ENCODE measurements at regions not wholly inside any gene's neighbourhood (a gene's known extent, or its start where the extent isn't known, plus 50 kb on each side); places are given as distances from the start of the nearest gene placed in this dataset.

- no peak for DNase-seq (ENCODE audit: low read depth in 2 of 2)
Observed at GRCh38 chrX:39331082-39331704, 529.9 kb downstream of the MID1IP1 start.

DNA sequence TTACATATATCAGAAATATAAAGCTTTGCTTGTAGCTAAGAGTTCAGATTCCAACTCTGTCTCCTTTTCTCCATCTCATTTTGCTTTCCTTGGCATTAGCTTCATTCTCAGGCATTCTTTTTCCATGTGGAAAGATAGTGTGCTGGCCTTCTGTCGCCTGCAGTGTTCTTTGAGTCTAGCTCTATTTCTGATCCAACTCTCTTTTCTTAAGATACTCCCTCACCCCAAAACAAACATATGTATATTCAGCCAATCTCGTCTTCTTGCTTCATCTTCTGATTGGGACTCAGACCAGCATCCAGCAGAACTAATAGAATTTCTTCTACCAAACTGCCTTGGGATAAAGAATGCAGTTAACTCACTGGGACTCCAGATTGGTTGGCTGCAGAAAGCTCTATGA is 532.2 kb downstream of the MID1IP1 start:
- no peak for DNase-seq (ENCODE audit: low read depth in 2 of 2)

DNA sequence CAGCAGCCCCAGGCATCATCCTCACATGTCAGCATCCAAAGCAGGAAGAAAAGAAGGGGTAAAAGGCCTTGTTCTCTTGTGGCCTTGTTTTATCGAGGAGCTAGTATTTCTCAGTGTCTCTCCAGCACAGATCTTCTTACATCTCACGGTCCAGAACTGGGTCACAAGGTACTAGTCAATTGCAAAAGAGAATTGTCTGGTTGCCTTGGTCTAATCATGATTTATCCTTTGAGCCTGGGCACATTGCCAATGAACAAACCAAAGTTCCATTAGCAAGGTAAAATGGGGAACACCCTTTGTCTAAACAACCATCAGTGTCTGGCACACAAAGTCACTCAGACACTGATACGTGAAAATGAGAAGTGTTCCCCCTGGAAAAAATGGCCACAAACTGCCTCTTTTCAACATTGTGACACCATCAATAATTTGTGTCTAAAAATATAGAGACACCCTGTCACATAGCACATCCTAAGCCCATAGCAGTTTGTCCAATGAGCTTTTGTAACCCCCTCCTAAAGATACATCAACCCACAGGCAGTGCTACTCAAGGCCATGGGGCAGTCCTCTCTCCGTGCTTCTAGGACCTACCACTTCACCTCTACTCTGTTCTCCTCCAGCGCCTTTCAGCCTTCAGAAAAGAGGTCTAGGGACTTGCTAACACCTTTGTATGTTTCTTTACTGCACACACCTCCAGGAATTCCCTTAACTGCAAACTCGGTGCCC is 534.4 kb downstream of the MID1IP1 start:
- DNase-seq (ENCODE audit: low read depth in 2 of 2), result no peak

- DNase-seq (ENCODE audit: low read depth in 2 of 2), result no peak
Observed at GRCh38 chrX:39336671-39337311, 535.5 kb downstream of the MID1IP1 start.

- no peak for DNase-seq (ENCODE audit: low read depth in 2 of 2)
Observed at GRCh38 chrX:39337451-39337850, 536.2 kb downstream of the MID1IP1 start.

DNA sequence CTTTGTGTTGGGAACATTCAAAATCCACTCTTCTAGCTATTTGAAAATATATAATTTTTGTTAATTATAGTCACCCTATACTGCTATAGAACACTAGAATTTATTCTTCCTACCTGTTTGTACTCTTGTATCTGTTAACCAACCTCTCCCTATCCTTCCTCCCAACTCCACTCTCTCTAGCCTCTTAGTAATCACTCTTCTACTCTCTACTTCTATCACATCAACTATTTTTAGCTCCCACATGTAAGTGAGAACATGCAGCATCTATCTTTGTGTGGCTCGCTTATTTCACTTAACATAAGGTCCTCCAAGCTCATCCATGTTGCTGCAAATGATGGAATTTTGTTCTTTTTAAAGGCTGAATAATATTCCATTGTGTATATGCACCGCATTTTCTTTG is 537.3 kb downstream of the MID1IP1 start:
- DNase-seq (ENCODE audit: low read depth in 2 of 2), result no peak

GRCh38 chrX:39356119-39356807 is 555.0 kb downstream of the MID1IP1 start:
- no peak for DNase-seq (ENCODE audit: low read depth in 2 of 2)

GRCh38 chrX:39360101-39360500 is 558.8 kb downstream of the MID1IP1 start:
- DNase-seq (ENCODE audit: low read depth in 2 of 2), result no peak

- no peak for DNase-seq (ENCODE audit: low read depth in 2 of 2)
Observed at GRCh38 chrX:39361736-39362135, 560.5 kb downstream of the MID1IP1 start.

DNA sequence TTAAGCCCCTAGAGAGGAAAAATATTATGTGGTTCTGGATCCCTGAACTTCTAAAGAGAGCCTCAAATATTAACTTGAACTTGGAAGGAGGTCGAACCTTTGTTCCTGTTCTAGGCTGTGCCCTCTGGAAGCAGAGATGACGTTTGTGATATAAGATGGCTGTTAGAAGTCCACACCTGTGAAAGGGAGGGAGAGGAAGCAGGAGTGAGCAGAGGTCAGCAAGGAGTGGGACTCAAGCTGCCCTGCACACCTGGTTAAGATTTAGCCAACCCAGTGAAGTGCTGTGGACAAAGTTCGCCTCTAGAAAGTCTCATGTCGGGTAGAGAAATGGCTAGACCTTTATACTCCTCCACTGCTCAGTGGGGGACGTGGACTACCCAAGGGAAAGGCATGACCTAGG is 566.2 kb downstream of the MID1IP1 start:
- no peak for DNase-seq (ENCODE audit: low read depth in 2 of 2)

GRCh38 chrX:39372115-39372514 is 570.9 kb downstream of the MID1IP1 start:
- DNase-seq (ENCODE audit: low read depth in 2 of 2), result no peak

- no peak for DNase-seq (ENCODE audit: low read depth in 2 of 2)
Observed at GRCh38 chrX:39377157-39377556, 575.9 kb downstream of the MID1IP1 start.

DNA sequence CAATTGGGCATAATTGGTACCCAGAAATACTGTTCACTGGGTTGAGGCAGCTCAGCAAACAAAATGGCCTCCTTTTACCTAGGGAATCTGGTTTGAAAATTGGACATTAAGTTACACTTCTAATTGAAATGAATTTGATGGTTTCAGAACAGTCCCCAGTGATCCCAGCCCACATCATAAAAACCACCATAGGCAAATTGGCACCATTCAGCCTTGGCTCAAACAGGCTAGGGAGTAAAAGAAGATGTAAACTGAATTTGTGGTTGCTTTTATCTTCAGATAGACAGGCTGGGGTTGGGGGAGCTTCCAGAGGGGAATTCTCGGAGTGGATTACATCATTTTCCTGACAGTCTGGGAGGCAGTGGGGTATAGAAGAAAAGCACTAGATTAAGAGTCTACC is 576.5 kb downstream of the MID1IP1 start:
- DNase-seq (ENCODE audit: low read depth in 2 of 2), result no peak

DNA sequence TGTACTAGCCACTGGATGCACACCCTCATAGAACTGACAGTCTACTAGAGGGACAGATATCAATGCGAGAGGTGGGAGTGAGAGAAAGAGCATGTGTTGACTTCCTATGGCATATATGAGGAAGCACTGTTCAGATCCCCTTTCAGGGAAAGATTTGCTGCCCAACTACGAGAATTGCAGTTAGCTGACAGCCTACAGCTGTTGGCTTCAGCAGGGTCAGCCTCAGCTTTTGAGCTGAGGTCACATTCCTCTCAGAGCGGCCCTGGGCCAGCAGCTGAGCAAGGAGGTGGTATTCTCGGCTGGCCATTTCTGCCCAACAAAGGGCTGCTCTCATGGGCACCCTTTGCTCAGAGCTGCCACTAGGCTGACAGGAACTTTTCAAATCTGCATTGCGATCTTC is 580.2 kb downstream of the MID1IP1 start:
- no peak for DNase-seq (ENCODE audit: low read depth in 2 of 2)

DNA sequence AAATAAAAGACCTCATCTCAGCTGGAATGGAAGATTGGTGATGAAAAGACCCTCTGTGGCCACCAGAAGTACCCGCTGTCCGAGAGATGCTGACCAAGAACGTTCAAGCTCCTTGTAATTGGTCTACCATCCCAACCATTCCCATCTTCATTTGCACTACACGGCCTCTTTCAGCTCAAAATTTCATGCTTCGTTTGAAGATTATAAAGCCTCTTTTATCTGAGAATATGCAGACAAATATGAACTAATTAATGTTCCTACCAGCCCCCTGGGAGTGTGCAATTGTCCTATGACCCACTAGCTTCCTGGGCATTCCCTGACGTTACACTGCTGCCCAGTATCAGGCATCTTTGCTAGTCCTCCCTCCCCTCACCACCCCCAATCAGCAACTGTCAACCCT is 583.7 kb downstream of the MID1IP1 start:
- DNase-seq (ENCODE audit: low read depth in 2 of 2), result no peak

GRCh38 chrX:39388730-39389129 is 587.5 kb downstream of the MID1IP1 start:
- DNase-seq (ENCODE audit: low read depth in 2 of 2), result no peak

- DNase-seq (ENCODE audit: low read depth in 2 of 2), result no peak
Observed at GRCh38 chrX:39396358-39396995, 595.2 kb downstream of the MID1IP1 start.

DNA sequence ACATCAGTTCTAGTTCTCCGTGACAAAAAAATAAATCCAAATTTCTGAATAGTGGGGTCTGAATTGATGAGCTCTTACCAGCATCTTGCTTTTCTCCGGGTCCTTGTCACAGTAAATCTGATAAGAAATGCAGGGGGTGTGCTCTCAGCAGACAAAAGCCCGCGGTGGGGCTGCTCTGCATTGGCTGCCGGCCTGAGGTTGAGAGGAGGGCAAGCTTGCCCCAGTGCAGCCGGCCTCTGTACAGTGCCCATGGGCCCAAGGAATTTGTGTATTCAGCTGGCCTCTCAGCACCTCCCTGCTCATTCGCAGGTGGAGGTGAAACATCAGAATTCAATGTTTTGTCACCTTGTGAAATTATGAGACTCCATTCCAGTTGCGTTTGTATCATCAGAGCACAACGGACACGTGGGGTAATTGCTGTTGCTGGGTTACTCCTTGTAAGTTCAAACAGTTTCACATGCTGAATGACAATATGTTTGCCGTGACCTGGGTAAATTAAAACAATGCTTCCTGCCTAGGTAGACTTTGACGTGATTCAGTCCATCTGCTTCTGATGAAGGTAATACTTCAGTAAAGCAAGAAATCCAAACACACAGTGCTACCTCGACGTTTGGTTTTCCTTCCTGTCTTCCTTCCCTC is 596.4 kb downstream of the MID1IP1 start:
- DNase-seq (ENCODE audit: low read depth in 2 of 2), result no peak

DNA sequence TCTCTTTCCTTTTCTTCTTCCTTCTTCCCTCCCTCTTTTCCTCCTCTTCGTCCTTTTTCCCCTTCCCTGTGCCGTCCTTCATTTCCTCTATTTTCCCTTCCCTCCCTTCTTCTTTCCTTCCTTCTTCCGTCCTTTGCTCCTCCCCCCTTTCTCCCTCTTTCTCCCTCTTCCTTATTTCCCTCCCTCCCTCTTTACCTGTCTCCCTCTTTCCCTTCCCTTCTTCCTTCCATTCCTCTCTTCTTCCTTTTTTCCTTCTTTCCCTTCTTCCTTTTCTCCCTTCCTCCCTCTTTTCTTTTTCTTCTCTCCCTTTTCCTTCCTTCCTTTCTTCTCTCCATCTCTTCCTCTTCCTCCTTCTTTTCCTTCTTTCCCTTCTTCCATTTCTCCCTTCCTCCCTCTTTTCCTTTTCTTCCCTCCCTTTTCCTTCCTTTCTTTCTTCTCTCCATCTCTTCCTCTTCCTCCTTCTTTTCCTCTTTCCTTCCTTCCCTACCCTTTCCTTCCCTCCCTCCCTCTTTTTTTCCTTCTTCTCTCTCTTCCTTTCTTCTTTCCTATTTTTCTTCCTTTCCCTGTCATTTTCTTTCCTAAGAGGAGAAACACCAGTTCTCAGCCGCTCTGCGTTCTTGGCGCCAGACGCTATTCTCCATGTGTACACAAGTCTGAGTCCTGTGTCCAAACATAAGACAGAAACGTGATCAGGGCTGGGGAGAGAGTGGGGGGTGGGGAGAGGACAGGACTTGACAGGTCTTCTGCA is 597.1 kb downstream of the MID1IP1 start:
- DNase-seq (ENCODE audit: low read depth in 2 of 2), result no peak

GRCh38 chrX:39398963-39399261 is 597.7 kb downstream of the MID1IP1 start:
- DNase-seq (ENCODE audit: low read depth in 2 of 2), result no peak

DNA sequence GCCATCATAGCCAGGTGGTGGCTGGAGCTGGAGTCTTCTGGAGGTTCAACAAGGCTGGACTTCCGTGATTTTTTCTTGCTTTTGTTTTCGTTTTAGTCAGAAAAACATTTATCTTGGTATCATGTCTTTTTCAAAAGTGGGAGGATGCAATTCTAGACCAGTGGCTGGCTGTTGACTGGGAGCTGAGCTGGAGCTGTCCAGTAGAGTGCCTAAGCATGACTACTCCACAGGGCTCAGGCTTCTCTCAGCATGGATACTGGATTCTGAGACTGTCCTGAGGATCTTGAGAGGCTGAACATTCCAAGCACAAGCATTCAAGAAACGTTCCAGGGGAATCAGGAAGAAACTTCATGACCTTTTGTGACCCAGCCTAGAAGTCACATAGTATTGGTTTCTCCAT is 598.1 kb downstream of the MID1IP1 start:
- no peak for DNase-seq (ENCODE audit: low read depth in 2 of 2)

Data from activated CD4-positive, alpha-beta T cell treated with anti-CD3 and anti-CD28 coated beads for 24 hours (primary cell).